ENCODE measurements at regions not wholly inside any gene's neighbourhood (a gene's known extent, or its start where the extent isn't known, plus 50 kb on each side); places are given as distances from the start of the nearest gene placed in this dataset.

- TF ChIP-seq ZNF280B (CRISPR knock-in tag; IDR thresholded peaks at IDR 0.05), result no peak
- no peak for TF ChIP-seq ZBTB11 (CRISPR knock-in tag; IDR thresholded peaks at IDR 0.05)
- TF ChIP-seq EZH2 (IDR thresholded peaks at IDR 0.05; ENCODE audit: borderline replicate concordance, low read depth, low read length), result no peak
- no peak for TF ChIP-seq EP300 (IDR thresholded peaks at IDR 0.05; ENCODE audit: low read length)
- no peak for TF ChIP-seq NEUROD1 (IDR thresholded peaks at IDR 0.05; ENCODE audit: borderline replicate concordance, low read depth, low read length, partially characterized antibody)
- TF ChIP-seq SMARCC2 (IDR thresholded peaks at IDR 0.05; ENCODE audit: low read depth), result no peak
- TF ChIP-seq HDAC6 (IDR thresholded peaks at IDR 0.05; ENCODE audit: low read depth, low read length), result no peak
- no peak for TF ChIP-seq CTCF (IDR thresholded peaks at IDR 0.05 in 2 of 3, conservative IDR thresholded peaks at IDR 0.05 in 1 of 3; ENCODE audit: insufficient read depth in 2 of 3, low read depth in 1 of 3, low read length in 3 of 3)
- no peak for TF ChIP-seq GABPA (tag; conservative IDR thresholded peaks at IDR 0.05; ENCODE audit: low read depth)
- no peak for TF ChIP-seq CBX3 (IDR thresholded peaks at IDR 0.05; ENCODE audit: borderline replicate concordance in 1 of 2, low read length in 2 of 2)
- TF ChIP-seq ATF1 (CRISPR knock-in tag; IDR thresholded peaks at IDR 0.05), result no peak
- TF ChIP-seq ATF1 (tag; IDR thresholded peaks at IDR 0.05), result no peak
- TF ChIP-seq POLR2AphosphoS5 (IDR thresholded peaks at IDR 0.05; ENCODE audit: control insufficient read depth, insufficient read depth, low read depth, low read length), result no peak
- TF ChIP-seq BRD9 (IDR thresholded peaks at IDR 0.05; ENCODE audit: low read depth, partially characterized antibody), result no peak
These were observed 62.9 kb upstream of the TMEM72 start for GRCh38 chr10:44848211-44848610.

All from K562 (cell line).